Tibial nerve (tissue), 4 donors: ENCODE measurements at regions not wholly inside any gene's neighbourhood (a gene's known extent, or its start where the extent isn't known, plus 50 kb on each side); places are given as distances from the start of the nearest gene placed in this dataset.
"Not testable (repeated sequence)": the region's sequence is repeated elsewhere in the genome, so short reads cannot be mapped to it uniquely, and the experiment has no call there.

ENCODE experiments used
- DNase-seq, 2 donors: peaks; one replicate each; pipeline ENCODE4 v3.0.0-alpha.2; 2019; ENCODE audit warnings: low spot score in 2 of 2
- H3K27ac ChIP-seq, 4 donors: fragments of 200-600 bp; sonication (generic) in 3 of 4; one replicate each; pipeline ENCODE4 v1.5.1; 2017 to 2019; ENCODE audit warnings: mild to moderate bottlenecking in 1 of 4
- H3K27me3 ChIP-seq, 2 donors: fragments of 200-600 bp; sonication (generic) in 1 of 2; one replicate each; pipeline versions ENCODE4 v1.5.1 to v1.6.0; 2017 to 2019
- H3K36me3 ChIP-seq, 3 donors: fragments of 200-600 bp; sonication (generic); one replicate each; pipeline ENCODE4 v1.5.1; 2018 to 2019
- H3K4me1 ChIP-seq, 4 donors: fragments of 200-600 bp; sonication (generic) in 3 of 4; one replicate each; pipeline ENCODE4 v1.5.1; 2017 to 2019
- H3K4me3 ChIP-seq, 4 donors: fragments of 200-600 bp; sonication (generic) in 3 of 4; one replicate each; pipeline ENCODE4 v1.5.1; 2017 to 2019; ENCODE audit warnings: mild to moderate bottlenecking in 1 of 4, moderate library complexity in 1 of 4
- H3K9me3 ChIP-seq, 4 donors: fragments of 200-600 bp; sonication (generic) in 3 of 4; one replicate each; pipeline ENCODE4 v1.5.1; 2017 to 2019
- EP300 ChIP-seq, 2 donors: sonication (generic); formaldehyde crosslinking; IDR thresholded peaks; one replicate each; pipeline ENCODE4 v1.6.1; 2017; ENCODE audit warnings: antibody characterized with exemption in 2 of 2, mild to moderate bottlenecking in 1 of 2
- POLR2A ChIP-seq, 2 donors: fragments of 450-650 bp; IDR thresholded peaks; one replicate each; pipeline ENCODE4 v1.6.1; 2017; ENCODE audit warnings: antibody characterized with exemption in 2 of 2, mild to moderate bottlenecking in 2 of 2, moderate library complexity in 2 of 2
- WGBS, 2 donors: methylation state at CpG; one replicate each; pipeline ENCODE4 v1.1.5; 2018; 5-methylcytosine and 5-hydroxymethylcytosine counted together
- TF ChIP-seq, protein P1 (sequence below), 5 experiments: fragments of 200-600 bp in 3 of 5; fragments of 450-650 bp in 2 of 5; sonication (generic) in 3 of 5; IDR thresholded peaks; one replicate each; pipeline ENCODE4 v1.5.1; 2016 to 2019; ENCODE audit warnings: antibody characterized with exemption in 5 of 5, mild to moderate bottlenecking in 3 of 5, moderate library complexity in 2 of 5

GRCh38 chr12:131309700-131310099 lies 356.0 kb downstream of the ADGRD1 start:
- Histone ChIP-seq H3K9me3 (no peaks in the 10 kb centered on the region), H3K4me3 (no peak overlapping the region), H3K27ac (no peak overlapping the region), H3K27me3 (peaks cover 0 to 11% of the 10 kb centered on the region in 2 donors), H3K36me3 (no peaks in the 10 kb centered on the region), H3K4me1 (peaks cover 0 to 6% (median 0%) of the 10 kb centered on the region in 4 donors)
- WGBS, 2 donors: 62% methylated on average over 5 of the region's 5 CpGs
- TF ChIP-seq, protein P1, sequence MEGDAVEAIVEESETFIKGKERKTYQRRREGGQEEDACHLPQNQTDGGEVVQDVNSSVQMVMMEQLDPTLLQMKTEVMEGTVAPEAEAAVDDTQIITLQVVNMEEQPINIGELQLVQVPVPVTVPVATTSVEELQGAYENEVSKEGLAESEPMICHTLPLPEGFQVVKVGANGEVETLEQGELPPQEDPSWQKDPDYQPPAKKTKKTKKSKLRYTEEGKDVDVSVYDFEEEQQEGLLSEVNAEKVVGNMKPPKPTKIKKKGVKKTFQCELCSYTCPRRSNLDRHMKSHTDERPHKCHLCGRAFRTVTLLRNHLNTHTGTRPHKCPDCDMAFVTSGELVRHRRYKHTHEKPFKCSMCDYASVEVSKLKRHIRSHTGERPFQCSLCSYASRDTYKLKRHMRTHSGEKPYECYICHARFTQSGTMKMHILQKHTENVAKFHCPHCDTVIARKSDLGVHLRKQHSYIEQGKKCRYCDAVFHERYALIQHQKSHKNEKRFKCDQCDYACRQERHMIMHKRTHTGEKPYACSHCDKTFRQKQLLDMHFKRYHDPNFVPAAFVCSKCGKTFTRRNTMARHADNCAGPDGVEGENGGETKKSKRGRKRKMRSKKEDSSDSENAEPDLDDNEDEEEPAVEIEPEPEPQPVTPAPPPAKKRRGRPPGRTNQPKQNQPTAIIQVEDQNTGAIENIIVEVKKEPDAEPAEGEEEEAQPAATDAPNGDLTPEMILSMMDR (IDR thresholded peaks at IDR 0.05): no peak
- no peak for TF ChIP-seq POLR2A (IDR thresholded peaks at IDR 0.05)
- DNase-seq: no peak

DNA sequence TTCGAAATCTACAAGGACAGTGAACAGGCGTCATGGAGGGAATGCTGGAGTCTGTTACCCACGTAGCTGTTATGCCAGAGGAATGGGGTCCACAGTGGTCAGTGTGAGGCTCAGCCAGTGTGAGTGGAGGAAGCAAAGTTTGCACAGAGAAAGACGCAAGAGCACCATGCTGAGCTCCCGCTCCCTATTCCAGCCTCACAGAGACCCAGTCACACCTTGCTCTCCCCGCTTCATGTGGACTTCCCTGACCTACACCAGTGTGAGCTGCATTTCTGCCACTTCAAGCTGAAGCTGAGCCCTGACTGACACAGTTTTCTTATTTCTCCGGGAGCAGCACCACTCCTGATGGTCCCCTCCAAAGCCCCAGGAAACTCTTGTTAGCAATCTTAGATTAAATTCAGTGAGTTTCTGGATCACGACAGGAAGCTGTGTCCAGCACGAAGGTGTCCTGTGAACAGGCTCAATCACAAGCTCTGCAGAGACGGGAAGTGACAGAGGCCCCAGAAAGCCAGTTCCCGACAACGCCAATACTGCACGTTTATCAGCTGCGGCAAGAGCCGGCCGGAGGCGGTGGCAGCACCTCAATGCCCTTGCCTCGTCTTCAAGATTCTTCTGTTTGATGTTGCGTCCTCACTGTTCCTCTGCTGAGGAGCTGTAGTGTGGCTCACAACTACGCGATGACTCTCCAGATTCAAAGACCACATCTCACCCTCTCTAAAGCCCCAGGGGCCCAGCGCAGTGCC lies 356.7 kb downstream of the ADGRD1 start:
- not testable (repeated sequence) for H3K9me3 ChIP-seq, H3K4me1 ChIP-seq, H3K27ac ChIP-seq, H3K4me3 ChIP-seq, DNase-seq, H3K36me3 ChIP-seq
- 70 to 75% methylated on average over 14 to 18 of the region's 22 CpGs for WGBS, 2 donors
- H3K27me3 ChIP-seq: peaks cover 0 to 11% of the 10 kb centered on the region in 2 donors

DNA sequence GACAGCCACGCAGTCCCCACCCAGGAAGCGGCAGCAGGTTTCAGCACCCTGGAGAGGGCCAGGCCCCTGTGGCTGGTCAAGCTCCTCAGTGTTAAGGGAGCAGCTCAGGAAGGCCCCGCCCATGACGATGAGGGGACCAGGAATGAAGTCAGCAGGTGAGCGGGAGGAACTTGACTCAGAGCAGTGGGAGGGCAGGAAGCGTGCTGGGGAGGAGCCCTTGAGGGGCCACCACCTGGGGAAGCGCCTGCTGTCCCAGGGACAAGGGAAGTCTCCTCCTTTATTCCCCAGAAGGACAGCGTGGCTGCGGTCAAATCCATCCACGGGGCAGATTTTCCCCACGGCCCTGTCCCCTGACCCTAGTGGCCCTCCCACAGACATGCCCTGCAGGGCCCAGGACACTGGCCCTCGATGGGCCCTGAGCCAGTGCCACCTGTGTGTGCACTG lies 357.6 kb downstream of the ADGRD1 start:
- H3K4me3 ChIP-seq, H3K27ac ChIP-seq, DNase-seq, H3K4me1 ChIP-seq, H3K9me3 ChIP-seq, H3K36me3 ChIP-seq: not testable (repeated sequence)
- peaks cover 0 to 11% of the 10 kb centered on the region in 2 donors for H3K27me3 ChIP-seq
- 27 to 29% methylated on average over 10 of the region's 12 CpGs for WGBS, 2 donors

- H3K4me3 ChIP-seq: no peak overlapping the region
- H3K36me3 ChIP-seq: no peaks in the 10 kb centered on the region
- peaks cover 0 to 6% (median 0%) of the 10 kb centered on the region in 4 donors for H3K4me1 ChIP-seq
- H3K9me3 ChIP-seq: no peaks in the 10 kb centered on the region
- TF ChIP-seq, protein P1 (IDR thresholded peaks at IDR 0.05): no peak
- TF ChIP-seq EP300 (IDR thresholded peaks at IDR 0.05): no peak
- no peak for TF ChIP-seq POLR2A (IDR thresholded peaks at IDR 0.05)
- DNase-seq: no peak
- peaks cover 0 to 11% of the 10 kb centered on the region in 2 donors for H3K27me3 ChIP-seq
- WGBS, 2 donors: 33 to 36% methylated on average over 10 of the region's 10 CpGs
- H3K27ac ChIP-seq: no peak overlapping the region
Measured at GRCh38 chr12:131311764-131312163, 358.1 kb downstream of the ADGRD1 start.

GRCh38 chr12:131312382-131312781 lies 358.7 kb downstream of the ADGRD1 start:
- not testable (repeated sequence) for H3K4me3 ChIP-seq, H3K36me3 ChIP-seq, H3K4me1 ChIP-seq, H3K27ac ChIP-seq, H3K9me3 ChIP-seq, DNase-seq
- H3K27me3 ChIP-seq: peaks cover 0 to 11% of the 10 kb centered on the region in 2 donors
- WGBS, 2 donors: 49 to 55% methylated on average over 5 of the region's 9 CpGs

DNA sequence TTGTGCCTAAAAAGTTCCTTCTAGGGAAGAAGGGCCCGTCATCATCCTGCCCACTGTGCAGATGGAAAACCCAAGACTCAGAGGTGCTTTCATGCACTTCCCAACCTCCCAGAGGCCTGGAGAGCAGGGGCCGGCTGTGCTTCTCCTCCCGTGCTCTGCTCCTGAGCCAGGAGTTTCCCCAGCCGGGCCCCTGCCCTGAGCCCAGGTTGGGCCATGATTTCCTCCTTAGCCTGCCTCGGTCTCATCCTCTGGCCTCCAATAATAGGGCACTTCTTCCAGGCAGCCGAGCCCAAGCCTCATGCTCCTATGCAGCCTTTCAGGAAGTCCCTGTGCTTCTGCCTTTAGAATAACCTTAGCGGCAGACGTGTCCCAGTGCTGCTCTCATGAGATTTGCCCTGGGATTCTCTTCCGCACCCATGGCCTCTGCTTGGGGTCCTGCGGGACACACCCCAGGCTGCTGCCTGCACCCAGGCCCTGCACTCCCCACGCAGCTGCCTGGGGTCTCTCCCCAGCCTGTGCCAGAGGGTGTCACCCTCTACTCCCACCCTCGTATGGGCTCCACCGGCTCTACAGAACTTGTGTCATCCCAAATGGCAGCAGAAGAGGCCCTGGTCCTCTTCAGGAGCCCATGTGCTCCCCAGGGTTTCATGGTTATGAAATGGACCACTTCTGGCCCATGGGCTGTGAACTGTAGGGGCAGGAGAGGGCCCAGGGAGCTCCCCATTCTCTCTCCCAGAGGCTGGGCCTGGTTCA lies 359.3 kb downstream of the ADGRD1 start:
- no peak overlapping the region for H3K4me3 ChIP-seq
- DNase-seq: no peak
- no peaks in the 10 kb centered on the region for H3K36me3 ChIP-seq
- TF ChIP-seq EP300 (IDR thresholded peaks at IDR 0.05): no peak
- TF ChIP-seq, protein P1 (IDR thresholded peaks at IDR 0.05): no peak
- TF ChIP-seq POLR2A (IDR thresholded peaks at IDR 0.05): no peak
- H3K4me1 ChIP-seq: peaks cover 0 to 6% (median 0%) of the 10 kb centered on the region in 4 donors
- peaks cover 0 to 11% of the 10 kb centered on the region in 2 donors for H3K27me3 ChIP-seq
- no peak overlapping the region for H3K27ac ChIP-seq
- H3K9me3 ChIP-seq: no peaks in the 10 kb centered on the region
- whole genome bisulfite sequencing, 2 donors: 76 to 80% methylated on average over 10 to 12 of the region's 13 CpGs
